Activated CD8-positive, alpha-beta memory T cell treated with anti-CD3 and anti-CD28 coated beads, Interleukin-2, amount 10 ng/mL, durations not matched to agents 7 days and 5 days (primary cell): ENCODE measurements at regions not wholly inside any gene's neighbourhood (a gene's known extent, or its start where the extent isn't known, plus 50 kb on each side); places are given as distances from the start of the nearest gene placed in this dataset.
"Not testable (repeated sequence)": the region's sequence is repeated elsewhere in the genome, so short reads cannot be mapped to it uniquely, and the experiment has no call there.

Experiments
- ATAC-seq: fragments of 150-1000 bp; cut with Tn5 transposase; one replicate; pipeline ENCODE4 v1.10.0; 2021; ENCODE audit warnings: moderate library complexity
- CTCF ChIA-PET: fragments of 350-600 bp; sonication (Branson Sonifier 250); formaldehyde crosslinking; loops from one replicate; lab custom pipeline; 2021; ENCODE audit warnings: antibody characterized with exemption; lab: Charles Lee
- DNase-seq: peaks from one replicate; pipeline ENCODE4 v3.0.0-alpha.2; 2020
- H3K27ac Mint-ChIP-seq: one replicate; pipeline ENCODE4 v1.8.0; 2021; ENCODE audit warnings: mild to moderate bottlenecking, mixed read lengths
- H3K27me3 Mint-ChIP-seq: one replicate; pipeline ENCODE4 v1.8.0; 2021; ENCODE audit warnings: mixed read lengths
- H3K36me3 Mint-ChIP-seq: one replicate; pipeline ENCODE4 v1.8.0; 2021; ENCODE audit warnings: mild to moderate bottlenecking, mixed read lengths
- H3K4me1 Mint-ChIP-seq: one replicate; pipeline ENCODE4 v1.8.0; 2021; ENCODE audit warnings: mixed read lengths
- H3K4me3 Mint-ChIP-seq: one replicate; pipeline ENCODE4 v1.8.0; 2021; ENCODE audit warnings: mild to moderate bottlenecking, moderate library complexity, mixed read lengths
- H3K9me3 Mint-ChIP-seq: one replicate; pipeline ENCODE4 v1.8.0; 2022; ENCODE audit warnings: low read depth, mixed read lengths

DNA sequence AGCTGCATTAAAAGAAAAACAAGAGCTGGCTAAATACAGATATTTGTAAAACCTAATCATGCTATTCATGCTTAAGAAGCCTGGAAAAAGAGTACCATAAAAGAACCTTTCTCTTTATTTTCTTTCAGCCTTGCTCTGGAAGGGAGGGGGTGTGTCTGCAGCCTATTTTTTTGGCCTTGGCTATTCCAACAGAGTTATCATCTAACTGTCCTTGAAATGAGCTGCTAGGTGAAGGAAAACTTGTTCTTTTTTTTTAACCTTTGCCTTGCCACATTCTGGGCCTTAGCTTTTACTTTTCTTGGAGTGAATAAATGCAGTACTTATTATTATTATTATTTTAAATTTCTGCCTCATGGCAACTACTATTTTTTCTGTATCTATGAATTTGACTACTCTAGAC lies 224.9 kb upstream of the SYNCRIP start:
- CTCF ChIA-PET, result no interaction called here
- Mint-ChIP-seq H3K4me3 (no peak overlapping the region), H3K36me3 (no peaks in the 10 kb centered on the region), H3K27ac (no peak overlapping the region), H3K4me1 (no peaks in the 10 kb centered on the region), H3K27me3 (no peaks in the 10 kb centered on the region), H3K9me3 (no peaks in the 10 kb centered on the region)
- ATAC-seq (no peak), DNase-seq (no peak)

DNA sequence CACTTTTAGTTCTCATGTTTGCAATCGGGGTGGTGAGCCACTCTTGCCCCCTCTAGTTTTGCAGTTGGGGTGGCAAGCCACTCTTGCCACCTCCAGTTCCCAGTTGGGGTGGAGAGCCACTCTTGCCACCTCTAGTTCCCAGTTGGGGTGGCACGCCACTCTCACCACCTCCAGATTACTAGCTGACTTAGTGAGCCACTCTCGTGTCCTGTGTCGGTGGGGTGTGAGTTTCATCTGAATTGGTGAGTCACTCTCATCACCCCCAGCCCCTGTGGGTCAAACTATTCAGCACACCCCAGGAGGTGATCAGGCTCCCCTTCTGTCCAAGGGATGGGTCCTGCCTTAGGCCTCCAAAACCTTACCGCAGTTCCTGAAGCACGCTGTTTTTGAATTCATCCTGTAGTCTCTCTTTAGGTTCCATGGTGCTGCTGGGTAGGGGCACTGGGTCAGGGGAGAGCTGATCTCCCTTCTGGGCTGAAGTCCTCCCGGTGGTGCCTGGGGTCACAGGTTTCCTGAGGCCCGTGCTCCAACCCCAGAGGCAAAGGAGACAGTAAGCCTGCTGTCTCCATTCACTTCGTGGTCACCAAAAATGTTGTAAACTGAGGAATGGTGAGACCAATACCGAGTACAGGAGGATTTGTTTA lies 224.2 kb upstream of the SYNCRIP start:
- DNase-seq, result no peak
- H3K4me3 Mint-ChIP-seq, result no peak overlapping the region
- CTCF ChIA-PET, result no interaction called here
- H3K9me3 Mint-ChIP-seq, result no peaks in the 10 kb centered on the region
- H3K36me3 Mint-ChIP-seq, result no peaks in the 10 kb centered on the region
- no peak for ATAC-seq
- no peaks in the 10 kb centered on the region for H3K27me3 Mint-ChIP-seq
- no peaks in the 10 kb centered on the region for H3K4me1 Mint-ChIP-seq
- no peak overlapping the region for H3K27ac Mint-ChIP-seq

DNA sequence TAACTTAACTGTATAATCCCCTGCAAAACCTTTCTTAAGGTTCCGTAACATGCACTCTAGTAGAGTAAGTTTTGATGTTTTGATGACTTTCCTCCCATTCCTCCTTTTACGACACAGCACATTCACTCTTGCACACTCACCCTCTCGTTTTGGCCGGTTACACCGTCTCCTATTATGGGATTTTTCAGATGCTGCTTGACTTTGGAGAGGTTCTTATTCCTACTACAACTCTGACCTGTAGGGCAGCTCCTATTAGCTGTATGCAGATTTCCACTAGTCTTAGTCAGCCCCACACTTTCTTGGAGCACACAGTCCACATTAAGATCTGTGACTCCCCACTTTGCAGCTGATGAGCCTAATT lies 223.7 kb upstream of the SYNCRIP start:
- CTCF ChIA-PET, result no interaction called here
- Mint-ChIP-seq H3K4me3 (no peak overlapping the region), H3K36me3 (no peaks in the 10 kb centered on the region), H3K27me3 (no peaks in the 10 kb centered on the region), H3K9me3 (no peaks in the 10 kb centered on the region), H3K27ac (no peak overlapping the region), H3K4me1 (no peaks in the 10 kb centered on the region)
- ATAC-seq, result no peak
- DNase-seq, result no peak

DNA sequence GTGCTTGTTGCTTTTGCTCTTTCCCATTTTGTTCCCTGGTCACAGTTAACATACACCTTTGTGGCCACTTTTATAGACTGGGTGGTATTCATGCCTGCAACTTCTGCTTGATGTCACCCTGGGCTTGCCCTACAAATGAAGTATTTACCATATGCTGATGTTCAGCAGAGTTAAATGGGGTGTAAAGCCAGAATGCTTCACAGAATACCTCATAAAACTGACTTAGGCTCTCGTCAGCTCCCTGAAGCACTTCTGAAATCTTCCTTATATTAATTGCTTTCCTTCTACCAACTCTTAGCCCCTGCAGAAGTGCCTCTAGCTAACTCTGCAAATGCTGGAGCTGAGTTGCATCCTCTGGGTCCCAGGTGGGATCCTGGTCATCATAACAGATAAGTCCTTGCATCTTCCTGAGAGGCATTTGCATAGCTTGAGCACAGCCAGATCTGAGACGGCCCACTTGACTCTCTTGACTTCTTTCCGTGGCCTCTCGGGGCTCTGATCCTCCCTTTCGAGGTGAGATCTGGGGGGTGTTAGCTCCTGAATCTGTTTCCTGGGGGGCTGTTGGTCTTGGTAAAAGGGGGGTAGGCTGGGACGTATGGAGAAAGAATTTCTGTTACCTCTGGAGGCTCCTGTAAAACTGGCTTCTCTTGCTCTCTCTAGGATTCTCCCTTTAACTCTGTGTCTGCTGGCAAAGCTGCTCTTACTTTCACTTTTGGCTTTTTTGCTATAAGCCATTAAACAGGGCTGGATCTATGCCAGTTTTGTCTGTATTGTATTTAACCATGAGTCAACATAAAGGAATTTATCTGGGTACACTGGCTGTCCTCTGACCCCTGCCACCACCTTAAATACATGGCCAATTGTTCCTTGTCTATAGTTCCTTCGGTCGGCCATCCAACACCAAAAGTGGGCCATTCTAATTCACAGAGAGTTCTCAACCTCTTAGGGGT lies 223.0 kb upstream of the SYNCRIP start:
- no peak for DNase-seq
- Mint-ChIP-seq H3K27me3 (no peaks in the 10 kb centered on the region), H3K4me1 (no peaks in the 10 kb centered on the region), H3K27ac (no peak overlapping the region), H3K4me3 (no peak overlapping the region), H3K9me3 (no peaks in the 10 kb centered on the region), H3K36me3 (no peaks in the 10 kb centered on the region)
- ATAC-seq, result peak; percentile 49
- CTCF ChIA-PET, result no interaction called here

DNA sequence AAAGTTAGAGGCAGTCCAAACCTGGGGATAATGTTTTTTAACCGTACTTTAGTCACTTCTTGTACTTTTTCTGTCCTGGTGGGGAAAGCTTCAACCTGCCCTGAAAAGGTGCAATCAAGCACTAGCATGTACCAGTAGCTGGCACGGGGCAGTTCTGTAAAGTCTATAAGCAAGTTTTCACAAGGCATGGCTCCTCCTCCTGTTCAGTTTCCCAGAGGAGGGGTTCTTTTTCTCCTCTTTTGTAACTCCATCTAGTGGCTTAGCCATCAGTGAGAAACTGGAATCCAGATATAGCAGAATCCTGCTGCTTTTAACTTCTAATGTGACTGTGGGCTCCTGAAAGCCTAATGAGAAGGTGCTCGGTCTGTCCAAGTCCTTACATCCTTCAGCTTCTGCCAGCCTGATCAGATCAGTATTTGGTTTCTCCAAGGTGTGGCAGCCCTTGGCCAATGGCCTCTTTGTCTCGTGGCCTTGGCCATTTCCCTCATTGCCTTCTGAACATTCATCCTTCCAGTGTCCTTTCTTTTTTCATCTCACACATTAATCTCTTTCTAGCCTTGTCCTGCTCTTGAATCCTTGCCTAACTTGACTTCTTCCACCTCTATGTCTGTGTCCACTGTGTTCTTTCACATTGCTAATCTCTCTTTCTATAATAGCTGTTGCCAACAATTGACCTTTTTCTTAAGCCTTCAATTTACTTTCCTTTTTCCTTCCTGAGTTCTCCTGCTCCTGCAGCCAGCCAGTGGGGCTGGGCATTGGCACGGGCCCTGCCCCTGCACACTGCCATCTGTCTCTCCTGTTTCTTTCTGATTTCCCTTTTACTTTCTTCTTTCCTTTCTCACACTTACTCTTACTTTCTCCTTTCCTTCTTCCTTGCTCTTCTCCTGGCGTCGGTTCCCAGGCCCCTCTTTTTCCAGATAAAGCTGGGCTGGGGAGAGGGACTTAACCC lies 222.0 kb upstream of the SYNCRIP start:
- ATAC-seq (no peak), DNase-seq (no peak)
- Mint-ChIP-seq H3K36me3 (no peaks in the 10 kb centered on the region), H3K27me3 (no peaks in the 10 kb centered on the region), H3K4me3 (no peak overlapping the region), H3K4me1 (no peaks in the 10 kb centered on the region), H3K27ac (no peak overlapping the region), H3K9me3 (no peaks in the 10 kb centered on the region)
- CTCF ChIA-PET, result no interaction called here

DNA sequence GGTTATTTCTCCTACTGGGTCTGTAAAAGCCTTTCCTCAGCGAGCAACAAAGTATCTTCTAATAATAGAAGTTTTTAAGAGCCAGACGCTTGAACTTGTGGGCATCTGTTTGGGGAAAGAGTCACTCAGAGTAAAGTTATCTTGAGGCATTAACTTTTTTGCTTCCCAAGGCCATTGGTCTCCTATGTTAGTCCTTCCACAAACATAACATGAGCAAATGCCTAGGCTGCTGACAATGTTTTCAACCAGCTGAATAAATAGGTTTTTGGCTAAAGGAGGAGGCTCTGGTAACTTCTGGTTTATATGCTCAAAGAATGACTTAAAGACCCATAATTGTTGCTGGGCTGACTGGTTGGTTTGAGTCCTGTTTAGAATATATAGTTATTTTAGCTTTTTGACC lies 213.5 kb upstream of the SYNCRIP start:
- no peak for ATAC-seq
- no peak overlapping the region for H3K4me3 Mint-ChIP-seq
- H3K27ac Mint-ChIP-seq, result no peak overlapping the region
- DNase-seq, result no peak
- CTCF ChIA-PET, result no interaction called here
- H3K9me3 Mint-ChIP-seq, result no peaks in the 10 kb centered on the region
- H3K36me3 Mint-ChIP-seq, result no peaks in the 10 kb centered on the region
- H3K27me3 Mint-ChIP-seq, result no peaks in the 10 kb centered on the region
- no peaks in the 10 kb centered on the region for H3K4me1 Mint-ChIP-seq

DNA sequence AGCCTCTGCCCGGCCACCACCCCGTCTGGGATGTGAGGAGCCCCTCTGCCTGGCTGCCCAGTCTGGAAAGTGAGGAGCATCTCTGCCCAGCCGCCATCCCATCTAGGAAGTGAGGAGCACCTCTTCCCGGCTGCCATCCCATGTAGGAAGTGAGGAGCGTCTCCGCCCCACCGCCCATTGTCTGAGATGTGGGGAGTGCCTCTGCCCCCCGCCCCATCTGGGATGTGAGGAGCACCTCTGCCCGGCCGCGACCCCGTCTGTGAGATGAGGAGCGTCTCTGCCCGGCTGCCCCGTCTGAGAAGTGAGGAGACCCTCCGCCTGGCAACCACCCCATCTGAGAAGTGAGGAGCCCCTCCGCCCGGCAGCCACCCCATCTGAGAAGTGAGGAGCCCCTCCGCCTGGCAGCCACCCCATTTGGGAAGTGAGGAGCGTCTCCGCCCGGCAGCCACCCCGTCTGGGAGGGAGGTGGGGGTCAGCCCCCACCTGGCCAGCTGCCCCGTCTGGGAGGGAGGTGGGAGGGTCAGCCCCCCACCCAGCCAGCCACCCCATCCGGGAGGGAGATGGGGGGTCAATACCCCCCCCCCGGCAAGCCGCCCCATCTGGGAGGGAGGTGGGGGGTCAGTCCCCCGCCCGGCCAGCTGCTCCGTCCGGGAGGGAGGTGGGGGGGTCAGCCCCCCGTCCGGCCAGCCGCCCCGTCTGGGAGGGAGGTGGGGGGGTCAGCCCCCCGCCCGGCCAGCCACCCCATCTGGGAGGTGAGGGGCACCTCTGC lies 195.8 kb upstream of the SYNCRIP start:
- H3K4me3 Mint-ChIP-seq, DNase-seq, ATAC-seq, H3K36me3 Mint-ChIP-seq, CTCF ChIA-PET, H3K27me3 Mint-ChIP-seq, H3K4me1 Mint-ChIP-seq, H3K9me3 Mint-ChIP-seq, H3K27ac Mint-ChIP-seq: not testable (repeated sequence)

DNA sequence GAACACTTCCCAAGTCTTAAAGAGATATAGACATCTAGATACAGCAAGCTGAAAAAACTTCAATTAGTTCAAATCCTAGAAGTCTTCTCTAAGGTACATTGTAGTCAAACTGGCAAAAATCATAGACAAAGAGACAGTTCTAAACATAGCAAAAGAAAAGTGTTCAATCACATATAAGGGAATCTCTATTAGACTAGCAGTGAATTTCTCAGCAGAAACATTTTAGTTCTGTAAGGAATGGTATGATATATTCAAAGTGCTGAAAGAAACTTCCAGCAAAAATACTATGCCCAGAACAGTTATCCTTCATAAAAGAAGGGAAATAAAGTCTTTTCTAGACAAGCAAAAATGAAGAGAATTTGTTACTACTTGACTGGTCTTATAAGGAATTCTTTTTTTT lies 186.3 kb upstream of the SYNCRIP start:
- DNase-seq, result no peak
- H3K4me3 Mint-ChIP-seq, result no peak overlapping the region
- no peak overlapping the region for H3K27ac Mint-ChIP-seq
- CTCF ChIA-PET, result no interaction called here
- peaks cover 8% of the 10 kb centered on the region for H3K9me3 Mint-ChIP-seq
- no peak for ATAC-seq
- H3K4me1 Mint-ChIP-seq, result no peaks in the 10 kb centered on the region
- H3K36me3 Mint-ChIP-seq, result no peaks in the 10 kb centered on the region
- H3K27me3 Mint-ChIP-seq, result no peaks in the 10 kb centered on the region

DNA sequence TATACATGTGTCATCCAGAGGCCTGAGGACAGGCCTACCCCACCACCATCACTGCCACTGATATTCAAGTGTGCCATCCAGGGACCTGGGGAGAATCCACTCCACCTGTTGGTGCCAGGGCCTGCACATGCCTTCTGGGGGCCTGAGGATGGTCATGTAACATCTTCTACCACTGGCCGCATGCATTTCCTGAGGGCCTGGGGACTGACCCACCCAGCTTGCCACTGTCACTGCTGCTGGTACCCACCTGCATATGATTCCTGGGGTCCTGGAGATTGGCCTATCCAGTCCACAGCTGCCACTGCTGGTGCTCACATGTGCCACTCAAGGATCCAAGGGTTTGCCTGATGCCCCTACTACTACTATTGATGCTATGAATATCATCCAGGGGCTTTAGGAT lies 184.3 kb upstream of the SYNCRIP start:
- no peak overlapping the region for H3K4me3 Mint-ChIP-seq
- H3K27me3 Mint-ChIP-seq, result no peaks in the 10 kb centered on the region
- H3K9me3 Mint-ChIP-seq, result peaks cover 11% of the 10 kb centered on the region
- H3K36me3 Mint-ChIP-seq, result no peaks in the 10 kb centered on the region
- DNase-seq, result no peak
- CTCF ChIA-PET, result interaction anchor here (0.7 kb wide), 1 partner anchor 19 kb away, joined by 3 read pairs; no protein-coding TSS in a partner anchor
- H3K27ac Mint-ChIP-seq, result no peak overlapping the region
- ATAC-seq, result no peak
- no peaks in the 10 kb centered on the region for H3K4me1 Mint-ChIP-seq

DNA sequence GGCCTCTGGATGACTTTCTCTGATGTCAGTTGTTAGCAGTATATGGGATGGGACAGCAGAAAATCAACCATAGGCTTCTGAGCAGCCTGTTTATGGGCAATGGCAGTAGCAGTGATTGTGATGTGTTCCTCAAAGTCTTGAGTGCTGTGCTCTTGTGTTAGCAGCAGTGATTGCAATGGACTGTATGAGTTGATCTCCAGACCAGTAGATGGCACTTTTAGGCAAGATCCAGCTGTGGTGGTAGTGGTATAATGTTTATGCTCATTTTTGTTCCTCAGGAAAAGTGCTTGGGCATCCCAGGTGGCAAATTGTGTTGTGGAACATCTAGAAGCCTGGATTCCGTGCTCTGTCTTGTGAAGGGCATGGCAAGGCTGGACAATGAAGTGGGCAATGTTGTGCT lies 181.6 kb upstream of the SYNCRIP start:
- H3K27me3 Mint-ChIP-seq, result no peaks in the 10 kb centered on the region
- no peak overlapping the region for H3K27ac Mint-ChIP-seq
- CTCF ChIA-PET, result no interaction called here
- DNase-seq (no peak), ATAC-seq (no peak)
- no peaks in the 10 kb centered on the region for H3K36me3 Mint-ChIP-seq
- no peak overlapping the region for H3K4me3 Mint-ChIP-seq
- no peaks in the 10 kb centered on the region for H3K4me1 Mint-ChIP-seq
- H3K9me3 Mint-ChIP-seq, result peaks cover 11% of the 10 kb centered on the region

DNA sequence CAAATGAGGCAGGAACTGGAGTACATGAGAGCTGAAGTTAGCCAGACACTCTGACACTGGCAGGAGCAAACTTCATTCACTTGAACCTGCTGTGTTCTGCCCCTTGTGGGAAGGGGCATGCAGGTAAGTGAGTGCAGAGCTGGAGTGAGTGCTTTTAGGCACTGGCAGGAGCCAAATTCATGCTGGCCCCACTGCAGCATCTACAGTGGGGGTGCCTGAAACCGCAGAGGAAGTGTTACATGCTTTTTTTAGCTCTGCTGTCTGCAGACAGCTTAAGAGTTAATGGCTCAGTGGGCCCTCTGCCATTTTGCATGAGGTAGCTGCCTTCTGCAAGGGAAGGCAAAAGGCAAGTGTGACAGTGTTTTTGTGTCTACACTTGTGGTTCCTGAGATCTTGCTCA lies 167.9 kb upstream of the SYNCRIP start:
- ATAC-seq (no peak), DNase-seq (no peak)
- H3K36me3 Mint-ChIP-seq, result no peaks in the 10 kb centered on the region
- H3K27me3 Mint-ChIP-seq, result no peaks in the 10 kb centered on the region
- no peak overlapping the region for H3K4me3 Mint-ChIP-seq
- CTCF ChIA-PET, result no interaction called here
- no peaks in the 10 kb centered on the region for H3K4me1 Mint-ChIP-seq
- H3K27ac Mint-ChIP-seq, result no peak overlapping the region
- H3K9me3 Mint-ChIP-seq, result peaks cover 5% of the 10 kb centered on the region

DNA sequence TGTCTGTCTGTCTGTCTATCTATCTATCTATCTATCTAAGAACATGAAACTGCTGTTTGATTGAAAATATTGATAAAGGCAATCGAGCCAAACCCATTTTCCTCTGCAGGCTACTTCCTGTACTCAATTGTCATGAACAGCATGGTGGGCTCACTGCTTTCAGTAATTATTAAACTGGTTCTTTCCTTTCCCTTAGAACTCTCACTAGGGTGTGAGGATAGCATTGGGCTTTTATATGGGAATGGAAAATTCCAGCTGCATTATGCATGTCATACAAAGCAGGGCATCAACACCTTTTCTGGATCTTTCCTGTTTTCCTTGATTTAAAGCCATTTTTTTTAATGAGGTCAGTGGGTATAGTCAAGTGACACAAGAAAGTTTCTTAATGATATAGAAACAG lies 161.0 kb upstream of the SYNCRIP start:
- ATAC-seq (no peak), DNase-seq (no peak)
- Mint-ChIP-seq H3K27ac (no peak overlapping the region), H3K4me3 (no peak overlapping the region), H3K9me3 (peaks cover under 1% of the 10 kb centered on the region), H3K4me1 (no peaks in the 10 kb centered on the region), H3K36me3 (no peaks in the 10 kb centered on the region), H3K27me3 (peaks cover 4% of the 10 kb centered on the region)
- CTCF ChIA-PET, result no interaction called here

DNA sequence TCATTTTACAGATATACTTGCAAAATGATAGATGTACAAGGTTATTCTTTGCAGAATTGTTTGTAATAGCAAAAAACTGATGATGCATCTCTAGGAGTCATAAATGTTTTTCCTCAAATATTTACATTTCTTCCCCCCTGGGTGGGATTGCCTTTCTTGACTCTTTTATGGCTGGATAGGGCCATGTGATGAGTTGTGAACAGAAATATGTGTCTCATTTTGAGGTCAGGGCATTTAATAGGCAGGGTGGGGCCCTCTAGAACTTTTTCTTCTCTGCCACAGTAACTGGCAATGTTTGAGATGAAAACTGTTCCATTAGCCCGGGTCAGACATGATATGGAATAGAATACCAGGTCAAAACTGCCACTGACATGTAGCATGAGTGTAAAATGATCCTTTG lies 159.5 kb upstream of the SYNCRIP start:
- H3K36me3 Mint-ChIP-seq, result no peaks in the 10 kb centered on the region
- no peaks in the 10 kb centered on the region for H3K9me3 Mint-ChIP-seq
- DNase-seq (no peak), ATAC-seq (no peak)
- no peak overlapping the region for H3K4me3 Mint-ChIP-seq
- CTCF ChIA-PET, result no interaction called here
- H3K27ac Mint-ChIP-seq, result no peak overlapping the region
- H3K4me1 Mint-ChIP-seq, result no peaks in the 10 kb centered on the region
- peaks cover 4% of the 10 kb centered on the region for H3K27me3 Mint-ChIP-seq
